ENCODE measurements at regions not wholly inside any gene's neighbourhood (a gene's known extent, or its start where the extent isn't known, plus 50 kb on each side); places are given as distances from the start of the nearest gene placed in this dataset.

DNA sequence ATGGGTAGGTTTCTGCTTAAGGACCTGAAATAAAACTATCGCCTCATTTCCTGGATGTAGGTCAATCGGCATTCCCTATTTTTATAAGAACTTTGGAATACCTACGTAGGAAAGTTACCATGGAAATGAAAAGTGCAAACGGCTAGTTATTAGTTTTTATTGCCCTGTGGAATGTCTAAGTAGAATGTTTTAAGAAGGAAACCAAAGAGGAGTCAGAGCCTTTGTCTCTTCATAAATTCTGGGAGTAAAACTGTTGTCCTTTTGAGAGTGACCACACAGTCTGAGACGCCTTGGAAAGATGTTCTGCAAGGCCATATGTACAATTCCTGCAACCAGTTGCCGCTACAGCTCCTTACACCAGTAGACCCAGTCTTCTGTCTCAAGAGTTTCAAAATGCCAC, 176.0 kb upstream of the SEL1L start:
- H3K4me1 ChIP-seq (ENCODE audit: control insufficient read depth in 5 of 5, insufficient read depth in 5 of 5, low read length in 5 of 5), result no peaks in the 10 kb centered on the region
- no peak for TF ChIP-seq CTCF (IDR thresholded peaks at IDR 0.05; ENCODE audit: control extremely low read depth, extremely low read depth)
- no peak overlapping the region for H3K9ac ChIP-seq (ENCODE audit: insufficient read depth in 1 of 2, low read length in 2 of 2)
- DNase-seq, result no peak
- H3K36me3 ChIP-seq (ENCODE audit: control insufficient read depth in 4 of 4, insufficient read depth in 4 of 4, low read length in 4 of 4), result no peaks in the 10 kb centered on the region
- WGBS, 2 donors, result 63 to 67% methylated on average over 6 of the region's 6 CpGs
- peaks cover 0 to 5% (median 2%) of the 10 kb centered on the region in 4 donors for H3K9me3 ChIP-seq (ENCODE audit: control insufficient read depth in 4 of 4, insufficient read depth in 3 of 4, low read length in 3 of 4)
- no peak for ATAC-seq (ENCODE audit: insufficient read depth, low FRiP score)
- no peak overlapping the region for H3K27ac ChIP-seq (ENCODE audit: low read depth in 1 of 2, low read length in 1 of 2)
- no peak overlapping the region for H3K4me3 ChIP-seq
- no peaks in the 10 kb centered on the region for H3K27me3 ChIP-seq (ENCODE audit: control insufficient read depth in 3 of 3, insufficient read depth in 3 of 3, low read length in 2 of 3)

DNA sequence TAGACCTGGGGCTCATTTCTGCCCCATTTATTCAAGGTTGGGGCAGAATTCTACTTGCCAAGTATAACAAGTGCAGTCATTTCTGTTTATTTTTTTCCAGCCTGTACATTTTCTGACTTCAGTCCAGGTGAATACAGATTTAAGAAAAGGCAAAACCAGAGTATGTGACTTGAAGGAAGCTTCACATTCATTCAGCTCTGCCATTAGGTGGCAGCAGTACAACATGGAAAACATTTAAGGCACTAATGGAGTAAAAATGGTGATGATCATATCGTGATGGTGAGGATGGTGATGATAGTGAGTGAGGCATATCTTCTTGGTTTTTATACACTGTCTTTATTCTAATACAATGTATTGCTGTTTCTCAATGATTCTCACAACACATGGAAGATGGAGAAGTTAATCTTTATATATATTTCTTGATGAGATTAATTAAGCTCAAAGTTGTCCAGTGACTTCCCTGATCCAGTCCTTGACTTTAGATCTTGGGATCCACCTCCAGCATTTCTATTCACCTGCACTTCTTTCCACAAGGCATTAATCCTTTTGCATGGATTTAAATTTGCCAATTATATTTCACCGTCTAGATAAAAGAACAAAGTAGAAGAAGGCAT, 176.7 kb upstream of the SEL1L start:
- WGBS, 2 donors, result 46 to 53% methylated on average over 2 of the region's 2 CpGs
- no peak overlapping the region for H3K27ac ChIP-seq (ENCODE audit: low read depth in 1 of 2, low read length in 1 of 2)
- H3K4me1 ChIP-seq (ENCODE audit: control insufficient read depth in 5 of 5, insufficient read depth in 5 of 5, low read length in 5 of 5), result no peaks in the 10 kb centered on the region
- H3K4me3 ChIP-seq, result no peak overlapping the region
- TF ChIP-seq CTCF (IDR thresholded peaks at IDR 0.05; ENCODE audit: control extremely low read depth, extremely low read depth), result no peak
- no peaks in the 10 kb centered on the region for H3K27me3 ChIP-seq (ENCODE audit: control insufficient read depth in 3 of 3, insufficient read depth in 3 of 3, low read length in 2 of 3)
- peak; percentile 22 to 76 (median 65) for DNase-seq
- H3K9me3 ChIP-seq (ENCODE audit: control insufficient read depth in 4 of 4, insufficient read depth in 3 of 4, low read length in 3 of 4), result peaks cover 0 to under 1% (median 0%) of the 10 kb centered on the region in 4 donors
- H3K9ac ChIP-seq (ENCODE audit: insufficient read depth in 1 of 2, low read length in 2 of 2), result no peak overlapping the region
- H3K36me3 ChIP-seq (ENCODE audit: control insufficient read depth in 4 of 4, insufficient read depth in 4 of 4, low read length in 4 of 4), result no peaks in the 10 kb centered on the region
- no peak for ATAC-seq (ENCODE audit: insufficient read depth, low FRiP score)

GRCh38 chr14:81715731-81716130, 182.1 kb upstream of the SEL1L start:
- ATAC-seq (ENCODE audit: insufficient read depth, low FRiP score), result no peak
- no peak for TF ChIP-seq CTCF (IDR thresholded peaks at IDR 0.05; ENCODE audit: control extremely low read depth, extremely low read depth)
- 69 to 84% methylated on average over 1 of the region's 1 CpG for WGBS, 2 donors

GRCh38 chr14:81716953-81717352, 183.3 kb upstream of the SEL1L start:
- Histone ChIP-seq H3K27me3 (ENCODE audit: control insufficient read depth in 3 of 3, insufficient read depth in 3 of 3, low read length in 2 of 3) (no peaks in the 10 kb centered on the region), H3K4me1 (ENCODE audit: control insufficient read depth in 5 of 5, insufficient read depth in 5 of 5, low read length in 5 of 5) (no peaks in the 10 kb centered on the region), H3K4me3 (no peak overlapping the region), H3K27ac (ENCODE audit: low read depth in 1 of 2, low read length in 1 of 2) (no peak overlapping the region), H3K9ac (ENCODE audit: insufficient read depth in 1 of 2, low read length in 2 of 2) (no peak overlapping the region), H3K9me3 (ENCODE audit: control insufficient read depth in 4 of 4, insufficient read depth in 3 of 4, low read length in 3 of 4) (no peaks in the 10 kb centered on the region), H3K36me3 (ENCODE audit: control insufficient read depth in 4 of 4, insufficient read depth in 4 of 4, low read length in 4 of 4) (no peaks in the 10 kb centered on the region)
- no peak for ATAC-seq (ENCODE audit: insufficient read depth, low FRiP score)
- WGBS, 2 donors, result 62 to 80% methylated on average over 6 of the region's 6 CpGs
- no peak for DNase-seq
- no peak for TF ChIP-seq CTCF (IDR thresholded peaks at IDR 0.05; ENCODE audit: control extremely low read depth, extremely low read depth)

More at GRCh38 chr14:81715731-81716130, 182.1 kb upstream of the SEL1L start:
- Histone ChIP-seq H3K9me3 (ENCODE audit: control insufficient read depth in 4 of 4, insufficient read depth in 3 of 4, low read length in 3 of 4) (no peaks in the 10 kb centered on the region), H3K27ac (ENCODE audit: low read depth in 1 of 2, low read length in 1 of 2) (no peak overlapping the region), H3K36me3 (ENCODE audit: control insufficient read depth in 4 of 4, insufficient read depth in 4 of 4, low read length in 4 of 4) (no peaks in the 10 kb centered on the region), H3K4me3 (no peak overlapping the region), H3K9ac (ENCODE audit: insufficient read depth in 1 of 2, low read length in 2 of 2) (no peak overlapping the region), H3K27me3 (ENCODE audit: control insufficient read depth in 3 of 3, insufficient read depth in 3 of 3, low read length in 2 of 3) (no peaks in the 10 kb centered on the region), H3K4me1 (ENCODE audit: control insufficient read depth in 5 of 5, insufficient read depth in 5 of 5, low read length in 5 of 5) (no peaks in the 10 kb centered on the region)
- no peak for DNase-seq
